HG02973 (cell line): ENCODE measurements at regions not wholly inside any gene's neighbourhood (a gene's known extent, or its start where the extent isn't known, plus 50 kb on each side); places are given as distances from the start of the nearest gene placed in this dataset.

ENCODE experiments used
- ATAC-seq: cut with Tn5 transposase; IDR thresholded peaks from one replicate; pipeline ENCODE4 v1.9.1; 2021; ENCODE audit warnings: moderate library complexity; ENCODE audit not compliant: unreplicated experiment

GRCh38 chr22:48101704-48102103 is 1339.3 kb downstream of the TBC1D22A start:
- ATAC-seq = no peak

DNA sequence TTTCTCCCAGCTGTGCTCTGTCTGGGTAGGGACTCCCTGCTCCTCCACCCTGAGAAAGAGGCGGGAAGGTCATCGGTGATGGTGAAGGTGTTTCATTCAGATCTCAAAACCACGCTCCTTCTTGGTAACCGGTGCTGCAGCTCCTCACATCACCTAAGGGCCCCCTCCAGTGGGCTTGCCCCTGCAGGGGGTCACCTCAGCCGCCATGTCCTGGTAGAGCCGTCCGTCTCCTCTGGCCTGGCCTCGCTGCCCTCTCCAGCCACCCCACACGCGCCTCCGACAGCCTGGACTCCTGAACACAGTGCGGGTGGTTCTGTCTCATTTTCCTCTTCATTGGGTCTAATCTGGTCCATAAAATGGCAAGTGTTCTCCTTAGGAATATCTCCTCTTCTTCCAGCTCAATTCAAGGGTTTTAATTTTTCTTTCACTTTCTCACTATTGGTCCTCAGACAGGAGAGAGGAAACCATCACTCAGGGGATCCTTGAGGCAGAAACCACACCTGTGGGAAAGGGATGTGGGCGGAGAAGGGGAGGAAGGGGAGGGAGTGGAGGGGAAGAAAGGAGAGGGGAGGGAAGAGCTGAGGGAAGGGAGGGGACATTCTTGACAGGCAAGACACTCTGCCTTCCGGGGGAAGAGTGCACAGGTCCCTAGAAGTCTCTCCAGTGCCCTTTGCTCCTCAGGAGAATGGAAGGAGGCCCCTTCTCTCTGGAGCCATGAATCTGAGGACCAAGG is 1338.4 kb downstream of the TBC1D22A start:
- no peak for ATAC-seq

DNA sequence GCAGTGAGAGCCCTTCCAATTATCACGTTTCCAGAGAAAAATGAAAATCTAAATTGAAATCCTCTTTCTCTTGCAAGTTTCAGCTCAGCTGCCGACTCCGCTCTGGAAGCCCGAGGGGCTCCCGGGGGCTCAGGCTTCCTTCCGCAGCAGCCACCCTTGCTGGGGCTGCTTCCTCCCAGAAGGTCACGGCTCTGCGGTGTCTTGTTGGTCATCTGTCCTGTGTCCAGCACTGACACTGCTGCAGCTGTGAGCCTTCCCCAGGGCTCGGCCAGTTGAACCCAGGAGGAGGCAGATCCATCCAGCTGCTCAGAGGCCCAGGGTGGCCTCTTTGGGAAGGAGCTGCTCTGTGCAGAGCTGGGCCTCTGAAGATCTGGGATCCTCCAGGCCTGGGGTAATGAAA is 1337.2 kb downstream of the TBC1D22A start:
- no peak for ATAC-seq

GRCh38 chr22:48099251-48099650 is 1336.8 kb downstream of the TBC1D22A start:
- no peak for ATAC-seq

DNA sequence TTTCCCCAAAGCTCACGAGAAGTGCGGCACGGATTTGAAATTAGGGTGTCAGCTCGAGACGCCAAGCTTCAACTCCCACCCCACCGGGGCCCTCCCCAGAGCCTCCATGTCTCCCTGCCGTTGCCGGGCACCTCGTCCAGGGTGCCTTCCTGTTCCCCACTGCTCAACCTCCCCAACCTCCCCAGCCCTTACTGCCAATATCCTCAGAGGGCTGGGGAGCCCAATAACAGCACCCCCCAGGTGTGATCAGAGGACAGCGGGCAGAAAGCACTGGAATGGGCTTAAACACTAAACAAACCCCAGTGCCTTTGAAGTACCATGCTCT is 1336.4 kb downstream of the TBC1D22A start:
- ATAC-seq = no peak

DNA sequence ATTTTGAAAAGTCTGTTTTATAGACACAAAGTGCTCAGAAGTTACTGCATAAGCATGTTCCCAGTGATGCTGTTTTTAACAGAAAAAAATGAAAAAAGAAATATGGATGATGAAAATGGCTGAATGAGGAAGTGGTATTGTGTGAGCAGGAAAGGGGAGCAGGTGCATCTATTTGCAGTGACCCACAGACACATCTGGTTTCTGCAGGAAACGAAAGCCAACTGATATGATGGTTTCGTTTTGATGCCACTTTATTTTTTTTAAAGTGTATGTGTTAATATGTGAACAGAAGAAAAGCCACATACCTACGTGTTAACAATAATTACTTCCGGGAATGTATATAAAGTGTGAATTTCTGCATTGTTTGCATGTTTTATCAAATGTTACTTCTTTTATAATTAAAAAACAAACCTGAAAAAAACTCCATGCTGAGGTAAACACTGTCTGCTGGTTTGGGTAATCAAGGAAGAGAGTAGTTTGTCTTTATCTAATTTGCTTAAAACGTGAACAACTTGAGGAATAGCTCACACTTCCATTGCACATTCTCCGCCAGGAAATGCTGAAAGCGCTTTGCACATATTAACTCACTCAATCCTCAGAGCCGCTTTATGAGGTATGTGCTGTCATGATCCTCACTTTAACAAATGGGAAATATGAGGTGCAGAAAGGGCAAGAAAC is 1335.9 kb downstream of the TBC1D22A start:
- peak; percentile 69 for ATAC-seq

DNA sequence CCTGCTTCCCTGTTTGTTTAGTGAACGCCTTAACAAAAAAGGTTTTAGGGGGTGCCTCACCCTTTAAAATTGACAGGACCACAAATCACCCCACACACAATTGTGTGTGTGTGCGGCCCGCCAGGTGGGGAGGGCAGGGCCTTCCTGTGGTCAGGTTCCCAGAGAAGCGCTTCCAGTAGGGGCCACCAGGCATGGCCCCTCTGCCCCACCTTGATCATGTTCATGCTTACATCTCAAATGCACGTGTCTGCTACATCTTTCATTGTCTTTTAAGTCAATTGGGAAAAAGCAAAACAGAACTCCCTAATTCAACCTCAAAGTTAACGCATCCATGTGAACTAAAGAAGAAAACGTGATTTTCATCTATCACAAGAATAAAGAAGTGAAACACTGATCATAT is 1335.3 kb downstream of the TBC1D22A start:
- ATAC-seq = peak; percentile 21

DNA sequence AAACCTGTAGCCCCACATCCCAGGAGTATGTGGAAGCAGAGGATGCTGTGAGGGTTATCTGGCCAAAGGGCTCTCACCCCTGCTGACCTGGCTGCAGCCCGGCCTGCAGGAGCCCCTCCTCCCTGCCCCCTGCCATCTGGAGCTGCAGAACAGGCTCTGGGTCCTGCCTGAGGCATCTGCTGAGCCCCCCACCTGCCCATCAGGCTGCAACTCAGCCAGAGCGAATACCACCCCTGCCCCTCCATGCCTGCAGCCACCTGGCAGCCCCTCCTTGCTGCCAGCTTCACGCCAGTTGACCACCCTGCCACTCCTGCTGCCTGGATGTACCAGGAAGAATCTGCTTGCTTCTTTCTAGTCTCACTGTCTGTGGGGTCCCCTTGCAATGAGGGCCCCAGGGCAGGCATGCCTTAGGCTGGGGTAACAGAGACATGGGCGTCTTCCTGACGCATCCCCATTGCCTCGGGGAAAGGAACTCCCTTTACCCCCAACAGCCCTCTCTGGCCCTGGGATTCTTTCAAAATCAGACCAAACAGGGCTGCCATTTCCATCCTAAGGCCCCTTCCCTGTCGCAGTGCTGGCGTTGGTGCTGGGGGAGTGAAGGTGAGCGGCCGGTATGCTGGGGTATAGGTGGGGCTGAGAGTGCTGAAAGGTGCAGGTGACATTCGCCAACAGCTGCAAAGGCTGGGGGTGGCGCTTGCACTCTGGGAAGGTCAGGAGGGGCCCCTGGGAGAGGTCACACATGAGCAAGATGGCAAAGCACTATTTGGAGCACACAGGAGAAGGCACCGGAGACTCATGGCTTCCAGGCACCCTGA is 1334.6 kb downstream of the TBC1D22A start:
- no peak for ATAC-seq

DNA sequence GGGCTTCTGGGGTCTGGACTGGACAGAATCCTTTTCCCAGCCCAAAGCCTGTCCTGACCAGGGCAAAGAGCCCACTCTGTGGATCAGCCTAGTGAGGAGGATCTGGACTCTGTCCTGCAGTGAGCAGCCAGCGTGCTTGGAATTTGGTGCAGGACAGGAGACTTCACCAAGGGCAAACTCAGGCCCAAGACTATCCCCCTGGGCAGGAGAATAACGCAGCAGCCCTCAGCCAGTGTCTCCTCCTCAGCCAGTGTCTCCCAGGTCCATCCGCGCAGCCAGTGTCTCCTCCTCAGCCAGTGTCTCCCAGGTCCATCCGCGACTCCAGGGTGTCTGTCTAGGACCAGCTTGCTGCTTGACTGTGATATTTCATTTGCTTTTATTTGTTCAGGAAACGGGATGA is 1334.0 kb downstream of the TBC1D22A start:
- no peak for ATAC-seq

DNA sequence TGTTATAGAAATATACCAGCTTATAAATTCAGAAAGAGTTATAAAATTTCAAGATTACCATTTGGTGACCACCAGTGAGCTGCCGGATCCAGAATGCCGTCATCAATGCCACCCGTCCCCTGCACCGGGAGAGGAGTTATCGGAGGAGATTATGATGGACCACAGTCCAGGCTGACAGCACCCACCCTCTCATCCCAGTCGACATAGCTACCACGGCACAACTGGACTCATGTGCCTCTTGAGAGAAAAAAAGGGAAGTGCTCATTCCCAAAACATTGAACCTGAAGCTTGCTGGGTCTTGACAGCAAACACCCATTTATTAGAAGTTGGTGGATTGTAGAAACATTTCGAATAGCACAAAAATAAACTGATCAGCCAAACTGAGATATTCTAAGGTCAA is 1331.5 kb downstream of the TBC1D22A start:
- no peak for ATAC-seq

GRCh38 chr22:48092866-48093265 is 1330.4 kb downstream of the TBC1D22A start:
- no peak for ATAC-seq

- ATAC-seq = no peak
Measured at GRCh38 chr22:48091656-48092223, 1329.3 kb downstream of the TBC1D22A start.

DNA sequence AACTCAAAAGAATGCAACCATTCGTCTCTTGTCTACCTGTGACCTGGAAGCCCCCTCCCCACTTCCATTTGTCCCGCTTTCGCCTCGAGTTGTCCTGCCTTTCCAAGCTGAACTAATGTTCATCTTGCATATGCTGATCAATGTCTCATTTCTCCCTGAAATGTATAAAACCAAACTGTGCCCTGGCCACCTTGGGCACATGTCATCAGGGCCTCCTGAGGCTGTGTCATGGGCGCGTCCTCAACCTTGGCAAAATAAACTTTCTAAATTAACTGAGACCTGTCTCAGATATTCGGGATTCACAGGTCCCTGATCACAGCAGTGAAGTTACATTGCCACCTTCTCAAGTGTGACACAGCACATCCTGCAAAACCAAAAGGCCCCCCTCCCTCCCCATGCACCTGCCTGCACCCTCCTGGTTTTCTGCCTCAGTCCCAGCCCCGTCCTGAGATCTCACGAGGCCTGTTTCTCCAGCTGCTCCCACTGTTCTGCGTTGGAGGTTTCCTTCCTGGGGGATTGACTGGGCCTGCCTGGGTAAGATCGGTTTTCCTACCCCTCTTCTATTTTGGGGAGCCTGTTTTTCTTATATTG is 1328.7 kb downstream of the TBC1D22A start:
- no peak for ATAC-seq

DNA sequence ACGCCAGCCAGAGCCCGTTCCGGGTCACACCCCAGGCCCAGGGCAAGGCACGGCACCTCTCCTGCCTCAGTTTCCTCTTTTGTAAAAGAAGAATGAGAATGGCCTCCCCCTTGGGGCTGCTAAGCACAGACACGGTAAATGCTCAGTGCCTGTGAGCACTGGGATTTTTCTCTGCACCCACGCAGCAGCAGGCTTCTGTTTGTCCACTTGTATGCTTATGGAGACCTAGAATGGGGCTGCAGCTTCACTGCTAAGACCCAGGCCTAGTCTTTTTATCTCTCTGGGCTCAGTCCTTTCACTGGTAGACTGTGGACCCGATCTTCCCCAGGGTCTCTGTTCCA is 1327.9 kb downstream of the TBC1D22A start:
- no peak for ATAC-seq

DNA sequence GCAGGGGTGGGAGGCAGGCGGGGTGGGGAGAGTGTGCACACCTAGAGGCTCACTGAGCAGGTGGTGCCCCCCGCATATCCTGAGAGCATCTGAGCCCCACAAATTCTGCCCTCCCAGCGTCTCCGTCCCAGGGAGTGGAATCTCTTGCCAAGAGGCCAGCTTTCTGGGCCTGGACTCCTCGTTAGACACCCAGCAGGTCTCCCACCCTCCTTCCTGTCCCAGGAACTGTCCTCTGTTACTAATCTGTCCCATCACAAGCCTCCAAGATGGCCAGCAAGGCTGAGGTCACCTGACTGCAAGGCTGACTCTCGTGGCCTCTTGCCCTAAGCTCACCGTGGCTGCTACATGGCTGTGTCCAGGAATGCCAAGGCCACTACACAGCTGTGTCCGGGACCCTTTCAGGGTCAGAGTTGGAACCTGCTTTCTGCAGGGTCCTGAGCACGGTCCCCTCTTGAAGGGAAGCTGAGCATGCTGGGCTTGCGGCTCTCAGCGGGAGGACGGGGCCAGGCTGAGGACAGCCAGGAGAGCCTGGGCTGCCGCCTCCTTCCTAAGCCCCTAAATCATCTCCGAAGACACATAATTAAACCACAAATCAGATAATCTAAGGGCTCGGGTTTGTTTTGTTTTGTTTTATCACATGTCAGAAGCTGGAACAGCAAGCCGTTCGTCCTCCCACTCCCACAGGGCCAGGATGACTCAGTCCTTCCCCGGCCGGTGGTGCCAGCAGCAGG is 1327.3 kb downstream of the TBC1D22A start:
- no peak for ATAC-seq

GRCh38 chr22:48088926-48089536 is 1326.6 kb downstream of the TBC1D22A start:
- ATAC-seq = no peak

DNA sequence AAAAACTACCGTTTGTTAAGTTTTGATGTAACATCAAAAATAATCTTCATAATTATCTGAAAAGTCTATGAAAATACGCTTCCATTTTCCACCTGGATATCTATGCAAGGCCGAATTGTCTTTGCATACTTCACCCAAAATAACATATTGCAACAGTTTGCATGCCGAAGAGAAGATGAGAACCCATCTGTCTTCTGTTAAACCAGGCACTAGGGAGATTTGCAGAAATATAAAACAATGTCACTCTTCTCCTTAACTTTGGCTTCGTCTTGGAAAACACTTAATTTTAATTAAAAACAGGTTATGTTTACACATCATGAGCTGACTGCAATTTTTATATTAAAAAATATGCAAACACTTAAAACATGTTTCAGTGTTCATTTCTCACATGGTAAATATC is 1325.8 kb downstream of the TBC1D22A start:
- no peak for ATAC-seq

- no peak for ATAC-seq
Measured at GRCh38 chr22:48085901-48086645, 1323.6 kb downstream of the TBC1D22A start.

- ATAC-seq = no peak
Measured at GRCh38 chr22:48084729-48085050, 1322.2 kb downstream of the TBC1D22A start.
